Upper lobe of left lung (tissue), 6 donors: ENCODE measurements at regions not wholly inside any gene's neighbourhood (a gene's known extent, or its start where the extent isn't known, plus 50 kb on each side); places are given as distances from the start of the nearest gene placed in this dataset.

ENCODE experiments used
- ATAC-seq, 2 donors: fragments of 200-7000 bp; cut with Tn5 transposase; one replicate each; pipeline ENCODE4 v1.9.1; 2022; ENCODE audit warnings: mild to moderate bottlenecking in 2 of 2, moderate library complexity in 2 of 2; ENCODE audit not compliant: low FRiP score in 2 of 2
- DNase-seq, 2 donors: peaks; one replicate each; pipeline ENCODE4 v3.0.0-alpha.2; 2019 to 2020
- H3K27ac ChIP-seq, 4 donors: fragments of 200-600 bp; sonication (generic); one replicate each; pipeline ENCODE4 v1.5.1; 2016 to 2019
- H3K27me3 ChIP-seq, 4 donors: fragments of 200-600 bp; sonication (generic); one replicate each; pipeline ENCODE4 v1.5.1; 2017 to 2019
- H3K36me3 ChIP-seq, 4 donors: fragments of 200-600 bp; sonication (generic); one replicate each; pipeline ENCODE4 v1.5.1; 2016 to 2019
- H3K4me1 ChIP-seq, 4 donors: fragments of 200-600 bp; sonication (generic); one replicate each; pipeline ENCODE4 v1.5.1; 2018 to 2019
- H3K4me3 ChIP-seq, 4 donors: fragments of 200-600 bp; sonication (generic); one replicate each; pipeline ENCODE4 v1.5.1; 2017 to 2019; ENCODE audit warnings: mild to moderate bottlenecking in 2 of 4, moderate library complexity in 1 of 4
- H3K9me3 ChIP-seq, 4 donors: fragments of 200-600 bp; sonication (generic); one replicate each; pipeline ENCODE4 v1.5.1; 2018 to 2019
- CTCF ChIP-seq, 6 experiments: fragments of 450-650 bp in 4 of 6; fragments of 200-600 bp in 2 of 6; sonication (generic) in 2 of 6; IDR thresholded peaks; one replicate each; pipeline ENCODE4 v1.5.1; 2016 to 2019; ENCODE audit warnings: antibody characterized with exemption in 6 of 6
- EP300 ChIP-seq, 4 donors: sonication (generic); formaldehyde crosslinking; IDR thresholded peaks; one replicate each; pipeline ENCODE4 v1.5.1; 2017; ENCODE audit warnings: antibody characterized with exemption in 4 of 4, control low read depth in 2 of 4
- POLR2A ChIP-seq, 4 donors: fragments of 450-650 bp; IDR thresholded peaks; one replicate each; pipeline ENCODE4 v1.5.1; 2016 to 2017; ENCODE audit warnings: antibody characterized with exemption in 4 of 4, mild to moderate bottlenecking in 2 of 4
- POLR2AphosphoS5 ChIP-seq, 2 donors: sonication (generic); formaldehyde crosslinking; IDR thresholded peaks; one replicate each; pipeline ENCODE4 v1.5.1; 2017; ENCODE audit warnings: antibody characterized with exemption in 2 of 2
- WGBS, 2 donors: methylation state at CpG; one replicate each; pipeline ENCODE4 v1.1.5; 2017 to 2018; 5-methylcytosine and 5-hydroxymethylcytosine counted together
- donor health status: DM: no; HTN: no; CAD: no; lungs with moderate emphysema.
- donor health status: DM: no; HTN: yes; CAD: no; lungs with severe emphysema.

- ATAC-seq = no peak
- no peak for TF ChIP-seq EP300 (IDR thresholded peaks at IDR 0.05)
- TF ChIP-seq POLR2A (IDR thresholded peaks at IDR 0.05) = no peak
- TF ChIP-seq POLR2AphosphoS5 (IDR thresholded peaks at IDR 0.05) = no peak
- no peak for TF ChIP-seq CTCF (IDR thresholded peaks at IDR 0.05)
- no peaks in the 10 kb centered on the region for H3K27me3 ChIP-seq
Measured at GRCh38 chr11:100619484-100619883, 67.6 kb upstream of the ARHGAP42 start.

DNA sequence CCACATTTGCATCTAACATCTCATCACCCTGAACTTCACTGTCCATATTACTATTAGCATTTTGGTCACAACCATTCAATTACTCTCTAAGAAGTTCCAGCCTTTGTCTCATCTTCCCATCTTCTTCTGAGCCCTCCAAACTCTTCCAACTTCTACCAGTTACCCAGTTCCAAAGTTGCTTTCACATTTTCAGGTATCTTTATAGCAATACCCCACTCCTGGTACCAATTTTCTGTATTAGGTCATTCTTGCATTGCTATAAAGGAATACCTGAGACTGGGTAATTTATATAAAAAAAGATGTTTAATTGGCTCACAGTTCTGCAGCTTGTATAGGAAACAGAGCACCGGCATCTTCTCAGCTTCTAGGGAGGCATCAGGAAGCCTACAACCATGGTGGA lies 64.7 kb upstream of the ARHGAP42 start:
- ATAC-seq = no peak
- H3K9me3 ChIP-seq = peaks cover 0 to 24% (median 18%) of the 10 kb centered on the region in 4 donors

More at GRCh38 chr11:100619484-100619883, 67.6 kb upstream of the ARHGAP42 start:
- H3K36me3 ChIP-seq = no peaks in the 10 kb centered on the region
- H3K4me3 ChIP-seq = no peak overlapping the region
- no peak for DNase-seq
- no peaks in the 10 kb centered on the region for H3K4me1 ChIP-seq
- H3K27ac ChIP-seq = no peak overlapping the region
- H3K9me3 ChIP-seq = peaks cover 0 to 24% (median 18%) of the 10 kb centered on the region in 4 donors
- WGBS, 2 donors = 19 to 24% methylated on average over 2 of the region's 2 CpGs

GRCh38 chr11:100624346-100624745 lies 62.7 kb upstream of the ARHGAP42 start:
- no peak for TF ChIP-seq POLR2AphosphoS5 (IDR thresholded peaks at IDR 0.05)
- no peak for TF ChIP-seq CTCF (IDR thresholded peaks at IDR 0.05)
- TF ChIP-seq POLR2A (IDR thresholded peaks at IDR 0.05) = no peak
- no peak for TF ChIP-seq EP300 (IDR thresholded peaks at IDR 0.05)
- no peaks in the 10 kb centered on the region for H3K27me3 ChIP-seq
- no peaks in the 10 kb centered on the region for H3K4me1 ChIP-seq
- H3K27ac ChIP-seq = no peak overlapping the region
- peaks cover 0 to 24% (median 18%) of the 10 kb centered on the region in 4 donors for H3K9me3 ChIP-seq
- no peak for ATAC-seq
- H3K36me3 ChIP-seq = no peaks in the 10 kb centered on the region
- 85 to 86% methylated on average over 2 of the region's 2 CpGs for WGBS, 2 donors
- DNase-seq = no peak
- no peak overlapping the region for H3K4me3 ChIP-seq

More for the DNA sequence above, 64.7 kb upstream of the ARHGAP42 start:
- Histone ChIP-seq H3K27ac (no peak overlapping the region), H3K27me3 (no peaks in the 10 kb centered on the region), H3K4me3 (no peak overlapping the region), H3K36me3 (no peaks in the 10 kb centered on the region), H3K4me1 (no peaks in the 10 kb centered on the region)
- WGBS, 2 donors = 90 to 96% methylated on average over 1 of the region's 1 CpG
- TF ChIP-seq CTCF (IDR thresholded peaks at IDR 0.05) = no peak
- TF ChIP-seq EP300 (IDR thresholded peaks at IDR 0.05) = no peak
- no peak for TF ChIP-seq POLR2A (IDR thresholded peaks at IDR 0.05)
- no peak for TF ChIP-seq POLR2AphosphoS5 (IDR thresholded peaks at IDR 0.05)
- no peak for DNase-seq

- DNase-seq = no peak
- no peak for ATAC-seq
- no peak overlapping the region for H3K27ac ChIP-seq
- H3K36me3 ChIP-seq = no peaks in the 10 kb centered on the region
- no peaks in the 10 kb centered on the region for H3K4me1 ChIP-seq
- no peak overlapping the region for H3K4me3 ChIP-seq
- 80 to 82% methylated on average over 4 of the region's 4 CpGs for WGBS, 2 donors
- H3K27me3 ChIP-seq = no peaks in the 10 kb centered on the region
- TF ChIP-seq CTCF (IDR thresholded peaks at IDR 0.05) = no peak
- TF ChIP-seq EP300 (IDR thresholded peaks at IDR 0.05) = no peak
- TF ChIP-seq POLR2AphosphoS5 (IDR thresholded peaks at IDR 0.05) = no peak
- no peak for TF ChIP-seq POLR2A (IDR thresholded peaks at IDR 0.05)
- peaks cover 0 to 24% (median 18%) of the 10 kb centered on the region in 4 donors for H3K9me3 ChIP-seq
Measured at GRCh38 chr11:100625041-100625440, 62.0 kb upstream of the ARHGAP42 start.

GRCh38 chr11:100629671-100630070 lies 57.4 kb upstream of the ARHGAP42 start:
- WGBS, 2 donors = 75 to 77% methylated on average over 1 of the region's 1 CpG
- H3K36me3 ChIP-seq = no peaks in the 10 kb centered on the region
- no peak for TF ChIP-seq CTCF (IDR thresholded peaks at IDR 0.05)
- TF ChIP-seq EP300 (IDR thresholded peaks at IDR 0.05) = no peak
- TF ChIP-seq POLR2A (IDR thresholded peaks at IDR 0.05) = no peak
- H3K27ac ChIP-seq = no peak overlapping the region
- H3K27me3 ChIP-seq = no peaks in the 10 kb centered on the region
- DNase-seq (no peak), ATAC-seq (no peak)
- H3K4me1 ChIP-seq = peaks cover 0 to 9% (median 0%) of the 10 kb centered on the region in 4 donors
- no peak overlapping the region for H3K4me3 ChIP-seq
- H3K9me3 ChIP-seq = no peaks in the 10 kb centered on the region
